MM.1S (cell line): ENCODE measurements at regions not wholly inside any gene's neighbourhood (a gene's known extent, or its start where the extent isn't known, plus 50 kb on each side); places are given as distances from the start of the nearest gene placed in this dataset.

Experiments
- CTCF ChIP-seq: fragments of 300-600 bp; sonication (generic); IDR thresholded peaks from 2 replicates; pipeline ENCODE4 v1.5.1; 2016; ENCODE audit warnings: antibody characterized with exemption, low read length, mixed read lengths
- EZH2 ChIP-seq: fragments of 300-600 bp; sonication (generic); optimal IDR thresholded peaks from 2 replicates; pipeline ENCODE3; 2017; ENCODE audit warnings: low read depth, mild to moderate bottlenecking, antibody characterized with exemption, low read length, mixed read lengths

GRCh38 chr17:68759002-68759342 lies 157.8 kb upstream of the FAM20A start:
- TF ChIP-seq CTCF, result no peak
- no peak for TF ChIP-seq EZH2
